Renal cortex interstitium (tissue), 11 donors: ENCODE measurements at regions not wholly inside any gene's neighbourhood (a gene's known extent, or its start where the extent isn't known, plus 50 kb on each side); places are given as distances from the start of the nearest gene placed in this dataset.
"Not testable (repeated sequence)": the region's sequence is repeated elsewhere in the genome, so short reads cannot be mapped to it uniquely, and the experiment has no call there.

Source experiments
- DNase-seq, 11 donors: peaks; one replicate each; pipeline ENCODE4 v3.0.0-alpha.2; 2013; ENCODE audit warnings: low read depth in 9 of 11, low spot score in 4 of 11; ENCODE audit errors: extremely low read depth in 1 of 11

DNA sequence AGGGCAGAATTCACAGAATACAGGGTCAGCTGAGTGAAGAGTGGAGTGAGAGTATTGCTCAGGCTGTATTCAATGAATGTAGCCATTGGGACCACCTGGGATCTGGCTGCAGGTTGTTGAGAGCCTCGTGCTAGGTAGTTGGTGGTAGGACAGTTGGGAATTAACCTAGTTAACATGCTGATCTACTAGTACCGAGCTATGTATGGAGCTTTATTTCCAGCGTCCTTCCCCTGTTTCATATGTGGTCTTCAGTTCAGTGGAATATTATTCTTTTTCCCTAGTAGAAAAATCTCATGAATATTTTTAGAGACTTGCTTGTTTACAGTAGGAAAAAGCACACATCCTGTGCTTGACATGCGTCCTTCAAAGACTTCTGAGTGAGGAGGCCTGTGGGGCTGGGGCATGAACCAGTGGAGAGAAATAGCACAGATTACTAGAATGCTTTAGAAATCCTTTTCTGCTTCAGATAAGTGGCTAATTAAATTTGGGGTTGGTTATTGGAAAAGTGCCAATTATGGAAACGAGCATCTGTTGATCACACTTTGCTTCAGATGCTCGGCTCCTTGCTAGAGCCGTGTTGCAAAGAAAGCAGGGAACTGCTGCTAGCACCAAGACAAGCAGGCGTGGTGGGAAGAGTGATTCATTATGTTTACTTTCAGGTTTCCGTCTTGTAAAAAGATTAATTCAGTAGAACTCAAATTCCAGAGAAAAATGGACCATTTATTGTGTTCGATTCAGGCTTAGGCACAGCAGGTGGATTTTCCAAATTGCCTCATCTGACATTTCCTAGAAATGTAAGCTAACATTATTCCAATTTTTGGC lies 53.6 kb downstream of the ARF6 start:
- no peak for DNase-seq

- DNase-seq: no peak
Measured at GRCh38 chr14:49947506-49947905, 54.6 kb downstream of the ARF6 start.

DNA sequence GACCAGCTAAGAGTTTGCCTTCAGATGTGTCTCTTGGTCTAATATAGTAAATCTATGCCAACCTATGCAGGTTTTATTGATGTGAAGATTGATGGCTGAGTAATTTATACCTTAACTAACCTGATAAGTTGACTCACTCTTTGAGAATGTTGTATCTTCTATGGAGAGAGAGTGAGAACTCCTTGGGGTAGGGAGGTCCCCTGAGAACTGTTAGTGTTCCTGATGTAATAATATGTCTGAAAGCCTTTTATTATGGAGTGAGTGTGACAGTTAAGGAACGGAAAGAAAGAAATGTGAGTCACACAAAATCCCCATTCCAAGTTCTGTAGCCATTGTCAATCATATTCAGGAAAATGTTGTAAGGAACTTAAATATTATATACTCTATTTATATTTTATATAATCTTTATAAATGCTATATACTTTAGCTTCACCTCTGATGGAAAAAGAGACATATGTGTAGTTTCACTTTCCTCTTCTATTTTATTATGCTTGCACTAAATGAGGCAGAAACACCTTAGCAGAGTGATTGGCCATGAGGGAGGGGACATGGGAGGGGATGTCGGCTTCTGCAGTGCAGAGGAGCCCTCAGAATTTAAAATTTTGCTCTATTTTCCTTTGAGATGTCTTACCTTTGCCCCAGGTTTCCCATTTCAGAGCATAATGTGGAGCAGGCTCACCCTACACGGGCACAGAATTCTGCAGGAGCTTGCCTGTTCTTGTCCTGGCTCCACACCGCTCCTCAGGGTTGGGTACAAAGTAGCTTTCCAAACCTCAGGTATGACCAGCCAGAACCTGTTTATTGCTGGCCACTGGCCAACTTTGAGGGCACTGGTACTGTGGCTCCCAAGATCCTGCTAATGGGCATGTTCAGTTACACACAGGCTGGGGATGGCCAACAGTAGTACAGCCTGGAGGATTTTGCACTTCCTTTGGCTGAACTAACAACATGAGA lies 57.7 kb downstream of the ARF6 start:
- DNase-seq: no peak

- no peak for DNase-seq
Measured at GRCh38 chr14:49951229-49951607, 58.3 kb downstream of the ARF6 start.

DNA sequence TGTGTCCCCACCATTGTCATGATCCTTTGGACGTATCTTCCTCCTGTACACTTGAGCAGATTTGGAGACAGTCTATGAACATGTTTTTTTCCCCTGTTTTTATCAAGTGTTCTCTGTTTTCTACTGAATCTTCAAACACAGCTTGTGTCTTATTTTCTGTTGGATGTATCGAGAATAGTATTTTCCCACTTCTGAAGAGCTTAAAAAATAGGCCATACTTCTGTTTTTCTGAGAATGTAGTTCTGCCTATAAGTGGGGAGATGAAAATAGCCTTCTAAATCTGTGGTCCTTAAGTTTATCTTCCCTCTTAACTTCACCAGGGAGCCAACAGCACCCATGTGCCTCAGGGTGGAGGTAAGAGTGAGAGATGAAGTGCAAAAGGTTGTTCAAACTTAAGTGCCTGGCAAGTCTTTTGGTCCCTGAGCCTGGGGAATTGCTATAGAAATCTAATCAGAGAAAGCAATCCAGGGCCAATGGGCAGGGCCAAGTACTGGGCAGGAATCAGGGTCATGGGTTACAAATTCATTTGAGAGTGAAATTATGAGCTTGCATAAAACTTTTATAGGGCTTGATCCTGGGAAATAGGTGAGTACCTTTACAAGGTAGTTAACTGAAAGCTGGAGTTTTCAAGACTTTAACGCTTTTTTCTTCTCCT lies 58.9 kb downstream of the ARF6 start:
- no peak for DNase-seq

DNA sequence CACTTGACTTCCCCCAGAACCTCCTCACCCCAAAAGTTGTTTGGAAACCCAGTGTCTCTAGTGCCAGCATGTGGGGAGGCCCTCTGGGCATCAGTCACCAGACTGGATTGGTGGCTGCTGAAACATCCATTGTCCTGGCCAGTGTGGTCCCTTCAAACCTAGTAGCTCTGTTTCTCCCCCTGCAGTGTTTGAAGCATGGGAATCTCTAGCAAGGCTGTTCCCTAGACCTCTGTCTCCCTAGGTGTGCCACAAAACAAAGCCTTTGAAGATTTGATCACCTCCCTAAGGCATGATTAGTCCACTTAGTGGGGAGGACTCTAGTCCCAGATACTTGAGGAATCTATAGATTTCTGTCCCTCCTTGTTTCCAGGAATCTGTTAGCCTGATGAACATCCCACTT lies 60.3 kb downstream of the ARF6 start:
- DNase-seq: no peak

DNA sequence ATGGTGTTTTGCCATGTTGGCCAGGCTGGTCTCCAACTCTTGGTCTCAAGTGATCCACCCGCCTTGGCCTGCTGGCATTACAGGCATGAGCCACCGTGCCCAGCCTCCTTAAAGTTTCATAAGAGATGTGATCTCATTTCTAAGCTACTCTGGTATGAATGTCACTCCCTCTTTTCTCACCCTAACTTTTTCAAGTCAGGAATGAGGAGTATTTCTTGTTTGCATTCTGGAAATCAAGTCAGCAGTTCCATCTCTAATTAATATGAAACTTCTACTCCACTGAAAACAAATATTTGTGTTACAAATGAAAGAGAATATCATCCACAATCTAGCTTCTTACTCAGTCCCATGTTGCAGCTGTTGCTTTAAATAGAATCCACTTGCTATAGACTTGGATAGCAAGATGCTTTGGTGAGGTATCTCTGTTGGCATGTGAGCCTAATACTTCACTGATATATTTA lies 61.3 kb downstream of the ARF6 start:
- DNase-seq: no peak

DNA sequence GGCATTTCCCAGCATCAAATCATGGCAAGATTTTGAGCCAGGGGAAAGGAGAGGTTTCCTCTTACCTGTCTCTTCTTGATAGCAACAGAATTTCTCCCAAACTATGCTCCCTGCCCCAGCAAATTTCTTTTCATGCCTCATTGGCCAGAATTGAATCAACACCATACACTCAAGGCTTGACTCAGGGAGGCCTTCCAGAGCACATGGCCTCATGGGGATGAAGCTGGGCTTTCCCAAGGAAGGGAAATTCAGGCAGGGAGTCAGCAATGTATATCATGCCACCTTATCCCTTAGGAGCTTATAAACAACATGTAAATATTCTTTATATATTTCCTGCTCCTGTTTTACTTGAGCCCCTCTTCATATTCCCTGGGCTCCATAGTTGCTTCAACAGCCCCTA lies 62.1 kb downstream of the ARF6 start:
- no peak for DNase-seq

GRCh38 chr14:49957089-49957852 lies 64.4 kb downstream of the ARF6 start:
- DNase-seq: no peak

- peak in 9 of 11 donors; percentile 49 to 82 (median 67) for DNase-seq
Measured at GRCh38 chr14:49959822-49960408, 67.0 kb downstream of the ARF6 start.

DNA sequence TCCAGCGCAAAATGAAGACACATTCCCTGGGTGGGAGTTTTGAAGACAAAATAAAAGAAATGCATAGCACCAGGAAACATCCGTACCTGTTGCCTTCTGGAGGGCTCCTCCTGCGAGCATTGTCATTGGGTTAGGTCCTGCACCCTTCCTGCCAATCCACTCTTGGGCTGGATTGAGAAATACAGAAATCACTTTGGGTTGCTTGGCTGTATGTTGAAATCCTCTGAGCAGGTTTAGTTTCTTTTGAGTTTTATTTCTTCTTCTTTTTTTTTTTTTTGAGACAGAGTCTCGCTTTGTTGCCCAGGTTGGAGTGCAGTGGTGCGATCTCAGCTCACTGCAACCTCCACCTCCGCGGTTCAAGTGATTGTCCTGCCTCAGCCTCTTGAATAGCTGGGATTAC lies 67.6 kb downstream of the ARF6 start:
- DNase-seq: no peak

DNA sequence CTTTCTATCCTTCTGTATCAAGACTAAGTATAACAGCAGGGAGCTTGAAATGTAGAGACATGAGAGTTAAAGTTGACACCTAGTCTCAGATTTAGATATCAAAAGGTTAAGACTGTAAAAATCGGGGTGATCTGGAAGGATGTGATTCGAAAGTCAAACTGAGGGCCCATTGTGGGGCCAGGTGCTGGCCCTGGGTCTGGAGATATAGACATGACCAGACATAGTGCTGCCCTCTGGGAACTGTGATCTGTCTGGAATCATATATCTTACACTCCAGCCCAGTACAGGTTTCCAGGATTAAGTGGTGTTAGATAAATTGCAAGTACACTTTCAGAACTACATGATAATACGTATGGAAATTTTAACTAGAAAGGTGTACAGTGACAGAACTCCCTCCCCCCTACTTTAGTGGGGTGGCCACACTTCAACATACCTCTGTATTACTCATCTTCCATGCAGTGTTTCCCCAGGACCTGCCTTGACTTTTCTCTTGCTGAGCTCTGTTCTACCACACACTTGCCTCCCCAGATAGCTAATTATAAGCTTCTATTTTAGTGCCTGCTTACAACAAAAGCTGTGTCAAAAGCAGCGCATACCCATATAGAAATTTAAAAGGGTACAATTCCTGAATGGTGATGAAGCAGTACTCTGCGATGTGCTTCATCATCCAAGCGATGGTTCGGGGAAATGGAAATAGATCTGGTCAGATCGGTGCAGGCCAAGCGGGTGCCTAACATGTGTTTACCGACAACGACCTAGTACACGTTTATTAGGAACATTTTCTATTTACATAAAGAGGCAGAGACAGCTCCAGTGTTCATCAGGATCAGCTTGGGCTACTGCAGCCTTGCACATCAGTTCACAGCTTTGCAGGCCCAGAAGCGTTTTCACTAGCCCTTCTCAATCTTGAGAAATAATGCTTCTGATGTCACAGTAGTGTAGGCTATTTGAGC lies 68.7 kb downstream of the ARF6 start:
- no peak for DNase-seq

- no peak for DNase-seq
Measured at GRCh38 chr14:49962621-49963020, 69.7 kb downstream of the ARF6 start.

- DNase-seq: not testable (repeated sequence)
Measured at GRCh38 chr14:49965068-49965651, 72.3 kb downstream of the ARF6 start.

GRCh38 chr14:49966304-49966809 lies 73.5 kb downstream of the ARF6 start:
- peak in 3 of 11 donors; percentile 64 to 86 (median 64) for DNase-seq

GRCh38 chr14:49966971-49967630 lies 74.2 kb downstream of the ARF6 start:
- no peak for DNase-seq
